ENCODE measurements at regions not wholly inside any gene's neighbourhood (a gene's known extent, or its start where the extent isn't known, plus 50 kb on each side); places are given as distances from the start of the nearest gene placed in this dataset.

- Histone ChIP-seq H3K4me1 (ENCODE audit: control insufficient read depth in 1 of 2, low read depth in 2 of 2) (no peaks in the 10 kb centered on the region), H3K4me3 (no peak overlapping the region), H3K27me3 (replicated peaks; ENCODE audit: insufficient read depth) (no peaks in the 10 kb centered on the region), H3K36me3 (no peaks in the 10 kb centered on the region), H3K9me3 (no peaks in the 10 kb centered on the region), H3K27ac (no peak overlapping the region)
- ATAC-seq (ENCODE audit: insufficient number of reproducible peaks, low FRiP score, low read depth) (no peak), DNase-seq (ENCODE audit: low spot score) (no peak)
- TF ChIP-seq, protein P1, sequence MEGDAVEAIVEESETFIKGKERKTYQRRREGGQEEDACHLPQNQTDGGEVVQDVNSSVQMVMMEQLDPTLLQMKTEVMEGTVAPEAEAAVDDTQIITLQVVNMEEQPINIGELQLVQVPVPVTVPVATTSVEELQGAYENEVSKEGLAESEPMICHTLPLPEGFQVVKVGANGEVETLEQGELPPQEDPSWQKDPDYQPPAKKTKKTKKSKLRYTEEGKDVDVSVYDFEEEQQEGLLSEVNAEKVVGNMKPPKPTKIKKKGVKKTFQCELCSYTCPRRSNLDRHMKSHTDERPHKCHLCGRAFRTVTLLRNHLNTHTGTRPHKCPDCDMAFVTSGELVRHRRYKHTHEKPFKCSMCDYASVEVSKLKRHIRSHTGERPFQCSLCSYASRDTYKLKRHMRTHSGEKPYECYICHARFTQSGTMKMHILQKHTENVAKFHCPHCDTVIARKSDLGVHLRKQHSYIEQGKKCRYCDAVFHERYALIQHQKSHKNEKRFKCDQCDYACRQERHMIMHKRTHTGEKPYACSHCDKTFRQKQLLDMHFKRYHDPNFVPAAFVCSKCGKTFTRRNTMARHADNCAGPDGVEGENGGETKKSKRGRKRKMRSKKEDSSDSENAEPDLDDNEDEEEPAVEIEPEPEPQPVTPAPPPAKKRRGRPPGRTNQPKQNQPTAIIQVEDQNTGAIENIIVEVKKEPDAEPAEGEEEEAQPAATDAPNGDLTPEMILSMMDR (IDR thresholded peaks at IDR 0.05): no peak
Observed at GRCh38 chr18:24868760-24869237, 408.4 kb downstream of the HRH4 start.

DNA sequence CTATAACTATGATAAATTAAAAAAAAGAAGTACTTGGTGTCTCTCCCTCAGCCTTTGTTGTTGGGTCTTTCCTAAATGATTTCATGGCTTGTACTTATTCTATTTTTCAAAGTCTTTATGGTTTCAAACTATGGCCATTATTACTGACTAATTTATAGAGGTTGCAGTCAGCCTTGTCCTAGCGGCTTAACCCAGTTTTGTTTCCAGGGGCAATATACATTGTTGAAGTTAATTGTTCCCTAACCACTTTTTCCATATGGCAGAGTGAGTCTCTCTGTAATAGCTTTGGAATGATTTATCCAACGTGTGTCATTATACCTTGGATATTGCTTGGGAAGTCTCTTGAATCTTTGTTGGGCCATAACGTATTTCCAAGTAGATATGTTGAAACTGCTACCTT, 408.8 kb downstream of the HRH4 start:
- TF ChIP-seq, protein P1 (IDR thresholded peaks at IDR 0.05): no peak

DNA sequence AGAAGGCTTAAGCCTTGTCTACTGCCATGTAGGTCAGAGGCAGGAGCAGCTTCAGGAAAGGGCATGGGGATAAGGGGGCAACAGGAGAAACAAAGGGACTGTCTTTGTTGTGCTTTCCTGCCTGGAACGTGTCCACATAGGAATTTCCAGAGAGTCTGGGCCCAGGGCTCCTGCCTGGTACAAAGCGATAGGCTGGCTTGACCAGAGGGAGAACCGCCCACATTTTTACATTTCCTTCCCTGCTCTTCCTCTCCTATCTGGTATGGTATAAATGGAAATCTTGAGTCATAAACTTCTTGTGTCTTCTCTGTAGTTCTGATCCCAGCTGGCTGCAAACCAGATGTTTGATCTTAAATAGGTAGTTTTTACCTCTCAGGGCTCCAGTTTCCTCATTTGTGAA, 414.8 kb downstream of the HRH4 start:
- Histone ChIP-seq H3K27me3 (replicated peaks; ENCODE audit: insufficient read depth) (no peaks in the 10 kb centered on the region), H3K9me3 (no peaks in the 10 kb centered on the region), H3K36me3 (no peaks in the 10 kb centered on the region), H3K4me1 (ENCODE audit: control insufficient read depth in 1 of 2, low read depth in 2 of 2) (no peaks in the 10 kb centered on the region), H3K4me3 (no peak overlapping the region), H3K27ac (no peak overlapping the region)
- DNase-seq (ENCODE audit: low spot score): no peak
- no peak for ATAC-seq (ENCODE audit: insufficient number of reproducible peaks, low FRiP score, low read depth)
- TF ChIP-seq, protein P1 (IDR thresholded peaks at IDR 0.05): no peak

More for the DNA sequence above, 408.8 kb downstream of the HRH4 start:
- no peak overlapping the region for H3K27ac ChIP-seq
- no peaks in the 10 kb centered on the region for H3K4me1 ChIP-seq (ENCODE audit: control insufficient read depth in 1 of 2, low read depth in 2 of 2)
- H3K36me3 ChIP-seq: no peaks in the 10 kb centered on the region
- ATAC-seq (ENCODE audit: insufficient number of reproducible peaks, low FRiP score, low read depth) (no peak), DNase-seq (ENCODE audit: low spot score) (no peak)
- no peaks in the 10 kb centered on the region for H3K9me3 ChIP-seq
- H3K27me3 ChIP-seq (replicated peaks; ENCODE audit: insufficient read depth): no peaks in the 10 kb centered on the region
- H3K4me3 ChIP-seq: no peak overlapping the region

- H3K36me3 ChIP-seq: no peaks in the 10 kb centered on the region
- no peak overlapping the region for H3K4me3 ChIP-seq
- ATAC-seq (ENCODE audit: insufficient number of reproducible peaks, low FRiP score, low read depth): no peak
- H3K27me3 ChIP-seq (replicated peaks; ENCODE audit: insufficient read depth): no peaks in the 10 kb centered on the region
- TF ChIP-seq, protein P1 (IDR thresholded peaks at IDR 0.05): no peak
- DNase-seq (ENCODE audit: low spot score): no peak
- no peaks in the 10 kb centered on the region for H3K4me1 ChIP-seq (ENCODE audit: control insufficient read depth in 1 of 2, low read depth in 2 of 2)
- no peaks in the 10 kb centered on the region for H3K9me3 ChIP-seq
- H3K27ac ChIP-seq: no peak overlapping the region
Observed at GRCh38 chr18:24875777-24876176, 415.3 kb downstream of the HRH4 start.

GRCh38 chr18:24876266-24876665, 415.8 kb downstream of the HRH4 start:
- Histone ChIP-seq H3K36me3 (no peaks in the 10 kb centered on the region), H3K9me3 (no peaks in the 10 kb centered on the region), H3K27ac (no peak overlapping the region), H3K4me3 (no peak overlapping the region), H3K27me3 (replicated peaks; ENCODE audit: insufficient read depth) (no peaks in the 10 kb centered on the region), H3K4me1 (ENCODE audit: control insufficient read depth in 1 of 2, low read depth in 2 of 2) (no peaks in the 10 kb centered on the region)
- no peak for ATAC-seq (ENCODE audit: insufficient number of reproducible peaks, low FRiP score, low read depth)
- TF ChIP-seq, protein P1 (IDR thresholded peaks at IDR 0.05): no peak
- DNase-seq (ENCODE audit: low spot score): no peak

Measured in thoracic aorta (tissue), 2 donors.